VCaP (cell line): ENCODE measurements at regions not wholly inside any gene's neighbourhood (a gene's known extent, or its start where the extent isn't known, plus 50 kb on each side); places are given as distances from the start of the nearest gene placed in this dataset.
A peak's percentile ranks its signal among the peaks of the same experiment; 100 is the strongest.

Experiments
- H3K27ac ChIP-seq: fragments of 450-650 bp; 2 replicates; pipeline ENCODE4 v1.5.1; 2017
- TF ChIP-seq, protein P1 (sequence below): fragments of 450-650 bp; conservative IDR thresholded peaks from 2 replicates; pipeline ENCODE4 v1.5.1; 2017; ENCODE audit warnings: mild to moderate bottlenecking, moderate library complexity

GRCh38 chrX:93468075-93468474 lies 205.3 kb downstream of the NAP1L3 start:
- TF ChIP-seq, protein P1, sequence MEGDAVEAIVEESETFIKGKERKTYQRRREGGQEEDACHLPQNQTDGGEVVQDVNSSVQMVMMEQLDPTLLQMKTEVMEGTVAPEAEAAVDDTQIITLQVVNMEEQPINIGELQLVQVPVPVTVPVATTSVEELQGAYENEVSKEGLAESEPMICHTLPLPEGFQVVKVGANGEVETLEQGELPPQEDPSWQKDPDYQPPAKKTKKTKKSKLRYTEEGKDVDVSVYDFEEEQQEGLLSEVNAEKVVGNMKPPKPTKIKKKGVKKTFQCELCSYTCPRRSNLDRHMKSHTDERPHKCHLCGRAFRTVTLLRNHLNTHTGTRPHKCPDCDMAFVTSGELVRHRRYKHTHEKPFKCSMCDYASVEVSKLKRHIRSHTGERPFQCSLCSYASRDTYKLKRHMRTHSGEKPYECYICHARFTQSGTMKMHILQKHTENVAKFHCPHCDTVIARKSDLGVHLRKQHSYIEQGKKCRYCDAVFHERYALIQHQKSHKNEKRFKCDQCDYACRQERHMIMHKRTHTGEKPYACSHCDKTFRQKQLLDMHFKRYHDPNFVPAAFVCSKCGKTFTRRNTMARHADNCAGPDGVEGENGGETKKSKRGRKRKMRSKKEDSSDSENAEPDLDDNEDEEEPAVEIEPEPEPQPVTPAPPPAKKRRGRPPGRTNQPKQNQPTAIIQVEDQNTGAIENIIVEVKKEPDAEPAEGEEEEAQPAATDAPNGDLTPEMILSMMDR: no peak

GRCh38 chrX:93466383-93466782 lies 207.0 kb downstream of the NAP1L3 start:
- TF ChIP-seq, protein P1: no peak
- no peak overlapping the region for H3K27ac ChIP-seq

More at GRCh38 chrX:93468075-93468474, 205.3 kb downstream of the NAP1L3 start:
- no peak overlapping the region for H3K27ac ChIP-seq

DNA sequence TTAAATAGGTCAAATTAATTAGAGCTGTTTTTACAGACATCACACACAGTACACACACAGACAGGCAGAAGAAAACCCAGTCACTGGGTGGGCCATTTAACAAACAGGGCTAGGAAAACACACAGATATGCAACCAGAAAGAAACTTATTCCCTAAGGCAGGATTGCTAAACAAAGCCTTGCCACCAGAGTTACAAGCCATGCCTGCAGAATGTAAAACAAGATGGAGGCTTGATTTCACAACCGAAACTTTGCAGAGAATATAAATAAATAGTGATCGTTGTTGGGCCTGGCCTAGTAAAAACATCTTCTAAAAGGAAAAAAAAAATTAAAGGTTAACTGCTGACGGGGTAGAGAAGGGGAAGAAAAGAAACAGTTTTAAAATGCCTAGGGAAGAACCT lies 212.3 kb downstream of the NAP1L3 start:
- TF ChIP-seq, protein P1: no peak
- H3K27ac ChIP-seq: no peak overlapping the region

- H3K27ac ChIP-seq: no peak overlapping the region
- TF ChIP-seq, protein P1: no peak
These were observed 218.9 kb downstream of the NAP1L3 start for GRCh38 chrX:93454509-93454908.

DNA sequence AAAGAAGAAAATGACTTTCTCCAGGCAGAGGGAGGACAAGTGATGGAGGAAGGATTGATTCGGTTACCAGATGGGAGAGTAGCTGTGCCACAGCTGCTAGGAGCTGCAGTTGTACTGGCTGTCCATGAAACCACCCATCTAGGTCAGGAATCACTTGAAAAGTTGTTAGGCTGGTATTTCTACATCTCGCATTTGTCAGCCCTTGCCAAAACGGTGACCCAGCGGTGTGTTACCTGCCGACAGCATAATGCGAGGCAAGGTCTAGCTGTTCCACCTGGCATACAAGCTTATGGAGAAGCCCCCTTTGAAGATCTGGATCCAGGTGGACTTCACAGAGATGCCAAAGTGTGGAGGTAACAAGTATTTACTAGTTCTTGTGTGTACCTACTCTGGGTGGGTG lies 238.7 kb downstream of the NAP1L3 start:
- peak overlapping the region; percentile 22; the same call in 1 of the 2 replicates for H3K27ac ChIP-seq

DNA sequence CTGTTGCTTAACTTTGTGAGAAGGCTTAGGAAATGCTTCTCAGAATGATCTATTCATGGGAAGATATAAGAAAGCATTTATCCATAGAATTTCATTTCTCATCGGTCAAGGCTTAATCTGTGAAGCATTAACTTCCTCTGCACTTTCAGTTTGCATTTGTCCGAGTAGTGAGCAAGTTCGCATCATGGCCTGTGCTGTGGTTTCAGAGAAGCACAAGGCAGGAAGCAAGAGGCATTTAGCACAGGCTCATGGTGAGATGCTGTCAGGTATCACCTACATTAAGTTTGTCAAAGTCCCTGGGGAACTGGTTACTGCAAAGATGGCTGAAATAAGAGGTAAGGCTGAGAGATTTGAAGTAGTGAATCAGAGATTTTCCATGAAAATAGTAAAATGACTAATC lies 244.9 kb downstream of the NAP1L3 start:
- TF ChIP-seq, protein P1: no peak

GRCh38 chrX:93422693-93423092 lies 250.7 kb downstream of the NAP1L3 start:
- H3K27ac ChIP-seq: no peak overlapping the region
- TF ChIP-seq, protein P1: peak; percentile 74

More for the DNA sequence above, 244.9 kb downstream of the NAP1L3 start:
- H3K27ac ChIP-seq: no peak overlapping the region

- H3K27ac ChIP-seq: no peak overlapping the region
- TF ChIP-seq, protein P1: no peak
These were observed 252.8 kb downstream of the NAP1L3 start for GRCh38 chrX:93420525-93421082.
